Immature natural killer cell (primary cell): ENCODE measurements at regions not wholly inside any gene's neighbourhood (a gene's known extent, or its start where the extent isn't known, plus 50 kb on each side); places are given as distances from the start of the nearest gene placed in this dataset.

ENCODE experiments used
- DNase-seq, 3 donors: peaks; one replicate each; pipeline ENCODE4 v3.0.0; 2022; ENCODE audit warnings: mixed read lengths in 1 of 3
- H3K27ac Mint-ChIP-seq, 6 donors: one replicate each; pipeline ENCODE4 v1.8.0; 2020; ENCODE audit warnings: mixed read lengths in 6 of 6, mild to moderate bottlenecking in 5 of 6, inconsistent platforms in 4 of 6, moderate library complexity in 3 of 6
- H3K27me3 Mint-ChIP-seq, 3 donors: one replicate each; pipeline ENCODE4 v1.8.0; 2020 to 2021; ENCODE audit warnings: low read depth in 3 of 3, mild to moderate bottlenecking in 3 of 3, mixed read lengths in 3 of 3, moderate library complexity in 3 of 3, inconsistent platforms in 1 of 3
- H3K36me3 Mint-ChIP-seq, 3 donors: one replicate each; pipeline ENCODE4 v1.8.0; 2020; ENCODE audit warnings: mixed read lengths in 3 of 3, inconsistent platforms in 2 of 3, mild to moderate bottlenecking in 2 of 3
- H3K4me1 Mint-ChIP-seq, 2 donors: one replicate each; pipeline ENCODE4 v1.8.0; 2020; ENCODE audit warnings: inconsistent platforms in 2 of 2, mild to moderate bottlenecking in 2 of 2, mixed read lengths in 2 of 2, moderate library complexity in 1 of 2
- H3K4me3 Mint-ChIP-seq, 5 donors: one replicate each; pipeline ENCODE4 v1.8.0; 2020; ENCODE audit warnings: mild to moderate bottlenecking in 5 of 5, mixed read lengths in 5 of 5, inconsistent platforms in 3 of 5, moderate library complexity in 3 of 5
- H3K9me3 Mint-ChIP-seq, 6 donors: one replicate each; pipeline ENCODE4 v1.8.0; 2020; ENCODE audit warnings: mild to moderate bottlenecking in 6 of 6, mixed read lengths in 6 of 6, inconsistent platforms in 4 of 6, moderate library complexity in 3 of 6

- H3K36me3 Mint-ChIP-seq = no peaks in the 10 kb centered on the region
- H3K4me1 Mint-ChIP-seq = no peaks in the 10 kb centered on the region
- H3K27me3 Mint-ChIP-seq = no peaks in the 10 kb centered on the region
- no peak overlapping the region for H3K27ac Mint-ChIP-seq
- H3K9me3 Mint-ChIP-seq = peaks cover 2 to 13% (median 9%) of the 10 kb centered on the region in 6 donors
- H3K4me3 Mint-ChIP-seq = no peak overlapping the region
- no peak for DNase-seq
These were observed 692.9 kb upstream of the EDIL3 start for GRCh38 chr5:85077581-85077980.

- peaks cover 0 to 3% (median 0%) of the 10 kb centered on the region in 3 donors for H3K36me3 Mint-ChIP-seq
- no peaks in the 10 kb centered on the region for H3K4me1 Mint-ChIP-seq
- peaks cover 0 to 2% (median 0%) of the 10 kb centered on the region in 3 donors for H3K27me3 Mint-ChIP-seq
- no peak for DNase-seq
- H3K9me3 Mint-ChIP-seq = peaks cover 15 to 64% (median 34%) of the 10 kb centered on the region in 6 donors
- H3K27ac Mint-ChIP-seq = no peak overlapping the region
- no peak overlapping the region for H3K4me3 Mint-ChIP-seq
These were observed 711.7 kb upstream of the EDIL3 start for GRCh38 chr5:85096421-85096820.

- DNase-seq = no peak
- H3K4me3 Mint-ChIP-seq = no peak overlapping the region
- no peaks in the 10 kb centered on the region for H3K4me1 Mint-ChIP-seq
- no peaks in the 10 kb centered on the region for H3K36me3 Mint-ChIP-seq
- H3K9me3 Mint-ChIP-seq = peaks cover 1 to 26% (median 14%) of the 10 kb centered on the region in 6 donors
- no peak overlapping the region for H3K27ac Mint-ChIP-seq
- no peaks in the 10 kb centered on the region for H3K27me3 Mint-ChIP-seq
These were observed 723.8 kb upstream of the EDIL3 start for GRCh38 chr5:85108471-85108870.

- no peaks in the 10 kb centered on the region for H3K27me3 Mint-ChIP-seq
- H3K27ac Mint-ChIP-seq = no peak overlapping the region
- peaks cover 1 to 20% (median 11%) of the 10 kb centered on the region in 6 donors for H3K9me3 Mint-ChIP-seq
- H3K36me3 Mint-ChIP-seq = no peaks in the 10 kb centered on the region
- no peak overlapping the region for H3K4me3 Mint-ChIP-seq
- H3K4me1 Mint-ChIP-seq = no peaks in the 10 kb centered on the region
- DNase-seq = no peak
These were observed 724.9 kb upstream of the EDIL3 start for GRCh38 chr5:85109616-85110015.

- DNase-seq = no peak
- Mint-ChIP-seq H3K9me3 (peaks cover 7 to 43% (median 22%) of the 10 kb centered on the region in 6 donors), H3K4me3 (no peak overlapping the region), H3K27me3 (no peaks in the 10 kb centered on the region), H3K36me3 (peaks cover 0 to 4% (median 0%) of the 10 kb centered on the region in 3 donors), H3K4me1 (no peaks in the 10 kb centered on the region), H3K27ac (no peak overlapping the region)
These were observed 747.6 kb upstream of the EDIL3 start for GRCh38 chr5:85132269-85132668.

- no peak overlapping the region for H3K27ac Mint-ChIP-seq
- no peaks in the 10 kb centered on the region for H3K4me1 Mint-ChIP-seq
- H3K36me3 Mint-ChIP-seq = no peaks in the 10 kb centered on the region
- H3K9me3 Mint-ChIP-seq = peaks cover 6 to 21% (median 11%) of the 10 kb centered on the region in 6 donors
- no peak for DNase-seq
- H3K4me3 Mint-ChIP-seq = no peak overlapping the region
- H3K27me3 Mint-ChIP-seq = no peaks in the 10 kb centered on the region
These were observed 755.8 kb upstream of the EDIL3 start for GRCh38 chr5:85140471-85140870.

GRCh38 chr5:85143138-85143537, 758.5 kb upstream of the EDIL3 start:
- DNase-seq = no peak
- Mint-ChIP-seq H3K27ac (no peak overlapping the region), H3K4me1 (no peaks in the 10 kb centered on the region), H3K4me3 (no peak overlapping the region), H3K27me3 (no peaks in the 10 kb centered on the region), H3K9me3 (peaks cover 2 to 23% (median 3%) of the 10 kb centered on the region in 6 donors), H3K36me3 (no peaks in the 10 kb centered on the region)

GRCh38 chr5:85148701-85149100, 764.0 kb upstream of the EDIL3 start:
- H3K4me1 Mint-ChIP-seq = no peaks in the 10 kb centered on the region
- peaks cover 0 to 25% (median 5%) of the 10 kb centered on the region in 6 donors for H3K9me3 Mint-ChIP-seq
- no peak for DNase-seq
- no peak overlapping the region for H3K27ac Mint-ChIP-seq
- peaks cover 0 to 3% (median 0%) of the 10 kb centered on the region in 3 donors for H3K36me3 Mint-ChIP-seq
- H3K27me3 Mint-ChIP-seq = no peaks in the 10 kb centered on the region
- no peak overlapping the region for H3K4me3 Mint-ChIP-seq

- H3K9me3 Mint-ChIP-seq = peaks cover 4 to 51% (median 22%) of the 10 kb centered on the region in 6 donors
- H3K36me3 Mint-ChIP-seq = no peaks in the 10 kb centered on the region
- H3K4me1 Mint-ChIP-seq = no peaks in the 10 kb centered on the region
- peaks cover 0 to 2% (median 0%) of the 10 kb centered on the region in 3 donors for H3K27me3 Mint-ChIP-seq
- H3K27ac Mint-ChIP-seq = no peak overlapping the region
- no peak overlapping the region for H3K4me3 Mint-ChIP-seq
- no peak for DNase-seq
These were observed 774.7 kb upstream of the EDIL3 start for GRCh38 chr5:85159395-85159794.

GRCh38 chr5:85168474-85168873, 783.8 kb upstream of the EDIL3 start:
- no peak overlapping the region for H3K27ac Mint-ChIP-seq
- no peaks in the 10 kb centered on the region for H3K36me3 Mint-ChIP-seq
- no peaks in the 10 kb centered on the region for H3K4me1 Mint-ChIP-seq
- no peak overlapping the region for H3K4me3 Mint-ChIP-seq
- no peaks in the 10 kb centered on the region for H3K27me3 Mint-ChIP-seq
- DNase-seq = no peak
- peaks cover 6 to 46% (median 24%) of the 10 kb centered on the region in 6 donors for H3K9me3 Mint-ChIP-seq

GRCh38 chr5:85170183-85170582, 785.5 kb upstream of the EDIL3 start:
- DNase-seq = no peak
- no peaks in the 10 kb centered on the region for H3K27me3 Mint-ChIP-seq
- peaks cover 5 to 36% (median 17%) of the 10 kb centered on the region in 6 donors for H3K9me3 Mint-ChIP-seq
- no peaks in the 10 kb centered on the region for H3K36me3 Mint-ChIP-seq
- H3K4me3 Mint-ChIP-seq = no peak overlapping the region
- H3K4me1 Mint-ChIP-seq = no peaks in the 10 kb centered on the region
- no peak overlapping the region for H3K27ac Mint-ChIP-seq

- H3K9me3 Mint-ChIP-seq = peaks cover 0 to 25% (median 7%) of the 10 kb centered on the region in 6 donors
- H3K27ac Mint-ChIP-seq = no peak overlapping the region
- no peak overlapping the region for H3K4me3 Mint-ChIP-seq
- H3K36me3 Mint-ChIP-seq = no peaks in the 10 kb centered on the region
- DNase-seq = no peak
- H3K27me3 Mint-ChIP-seq = no peaks in the 10 kb centered on the region
- no peaks in the 10 kb centered on the region for H3K4me1 Mint-ChIP-seq
These were observed 788.8 kb upstream of the EDIL3 start for GRCh38 chr5:85173469-85173868.

GRCh38 chr5:85182344-85182743, 797.7 kb upstream of the EDIL3 start:
- Mint-ChIP-seq H3K4me1 (no peaks in the 10 kb centered on the region), H3K9me3 (peaks cover 2 to 31% (median 17%) of the 10 kb centered on the region in 6 donors), H3K27ac (no peak overlapping the region), H3K36me3 (no peaks in the 10 kb centered on the region), H3K4me3 (no peak overlapping the region), H3K27me3 (peaks cover 0 to 3% (median 0%) of the 10 kb centered on the region in 3 donors)
- DNase-seq = no peak

GRCh38 chr5:85204289-85204688, 819.6 kb upstream of the EDIL3 start:
- H3K27ac Mint-ChIP-seq = no peak overlapping the region
- peaks cover 0 to 1% (median 0%) of the 10 kb centered on the region in 3 donors for H3K27me3 Mint-ChIP-seq
- DNase-seq = no peak
- peaks cover 17 to 38% (median 19%) of the 10 kb centered on the region in 6 donors for H3K9me3 Mint-ChIP-seq
- no peak overlapping the region for H3K4me3 Mint-ChIP-seq
- no peaks in the 10 kb centered on the region for H3K4me1 Mint-ChIP-seq
- H3K36me3 Mint-ChIP-seq = no peaks in the 10 kb centered on the region

- no peaks in the 10 kb centered on the region for H3K4me1 Mint-ChIP-seq
- H3K36me3 Mint-ChIP-seq = no peaks in the 10 kb centered on the region
- peaks cover 0 to 1% (median 0%) of the 10 kb centered on the region in 3 donors for H3K27me3 Mint-ChIP-seq
- H3K27ac Mint-ChIP-seq = no peak overlapping the region
- DNase-seq = no peak
- H3K4me3 Mint-ChIP-seq = no peak overlapping the region
- H3K9me3 Mint-ChIP-seq = peaks cover 16 to 31% (median 19%) of the 10 kb centered on the region in 6 donors
These were observed 820.8 kb upstream of the EDIL3 start for GRCh38 chr5:85205430-85205829.
